ENCODE measurements at regions not wholly inside any gene's neighbourhood (a gene's known extent, or its start where the extent isn't known, plus 50 kb on each side); places are given as distances from the start of the nearest gene placed in this dataset.
A peak's percentile ranks its signal among the peaks of the same experiment; 100 is the strongest.
"Not testable (repeated sequence)": the region's sequence is repeated elsewhere in the genome, so short reads cannot be mapped to it uniquely, and the experiment has no call there.

- ATAC-seq, result peak; percentile 50
- intact Hi-C loops (cut with DNase I), result no loop called here
- no peak for DNase-seq (ENCODE audit: missing footprints)
Observed at GRCh38 chr10:62666275-62666674, 138.2 kb upstream of the ADO start.

DNA sequence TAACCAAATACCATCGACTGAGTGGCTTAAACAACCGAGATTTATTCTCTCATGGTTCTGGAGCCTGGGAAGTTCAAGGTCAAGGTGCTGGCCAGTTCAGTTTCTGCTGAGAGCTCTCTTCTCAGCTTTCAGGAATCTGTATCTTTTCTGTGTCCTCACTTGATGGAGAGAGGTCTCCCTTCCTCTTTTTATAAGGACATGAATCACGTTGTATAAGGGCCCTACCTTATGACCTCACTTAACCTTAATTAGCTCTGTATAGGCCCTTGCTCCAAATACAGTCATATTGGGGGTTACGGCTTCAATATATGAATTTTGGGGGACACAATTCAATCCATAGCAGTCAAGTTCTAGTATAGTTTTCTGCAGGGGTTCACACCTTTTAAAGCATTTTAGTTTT, 135.2 kb upstream of the ADO start:
- intact Hi-C loops (cut with DNase I), result no loop called here
- ATAC-seq (no peak), DNase-seq (ENCODE audit: missing footprints) (no peak)

- intact Hi-C loops (cut with DNase I), result no loop called here
- DNase-seq (ENCODE audit: missing footprints), result no peak
- ATAC-seq, result no peak
Observed at GRCh38 chr10:62671104-62671503, 133.4 kb upstream of the ADO start.

GRCh38 chr10:62681211-62681940, 123.1 kb upstream of the ADO start:
- peak; percentile 37 for ATAC-seq
- intact Hi-C loops (cut with DNase I), result no loop called here
- DNase-seq (ENCODE audit: missing footprints), result no peak

DNA sequence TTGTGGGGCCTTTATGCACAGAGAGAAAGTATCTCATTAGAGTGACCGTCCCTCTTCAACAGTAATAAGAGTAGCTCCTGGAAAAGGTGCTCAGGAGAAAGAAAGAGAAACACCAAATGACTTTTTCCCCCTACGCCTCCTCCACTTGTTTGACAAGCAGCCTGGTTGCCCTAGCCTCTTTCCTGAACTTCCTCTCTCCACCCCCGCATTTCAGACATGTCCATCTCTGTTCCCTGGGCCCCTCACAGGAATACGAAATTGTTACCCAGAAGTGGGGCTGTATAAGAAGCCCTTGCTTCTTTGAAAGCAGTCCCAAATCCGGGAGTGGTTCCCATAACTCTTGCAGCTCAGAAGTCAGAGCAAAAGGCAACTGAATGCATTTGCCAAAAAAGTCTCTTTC, 119.6 kb upstream of the ADO start:
- intact Hi-C loops (cut with DNase I), result no loop called here

GRCh38 chr10:62687230-62687748, 117.2 kb upstream of the ADO start:
- no peak for ATAC-seq
- intact Hi-C loops (cut with DNase I), result no loop called here
- no peak for DNase-seq (ENCODE audit: missing footprints)

More for the DNA sequence above, 119.6 kb upstream of the ADO start:
- DNase-seq (ENCODE audit: missing footprints) (no peak), ATAC-seq (no peak)

- intact Hi-C loops (cut with DNase I), result no loop called here
Observed at GRCh38 chr10:62688971-62689700, 115.4 kb upstream of the ADO start.

DNA sequence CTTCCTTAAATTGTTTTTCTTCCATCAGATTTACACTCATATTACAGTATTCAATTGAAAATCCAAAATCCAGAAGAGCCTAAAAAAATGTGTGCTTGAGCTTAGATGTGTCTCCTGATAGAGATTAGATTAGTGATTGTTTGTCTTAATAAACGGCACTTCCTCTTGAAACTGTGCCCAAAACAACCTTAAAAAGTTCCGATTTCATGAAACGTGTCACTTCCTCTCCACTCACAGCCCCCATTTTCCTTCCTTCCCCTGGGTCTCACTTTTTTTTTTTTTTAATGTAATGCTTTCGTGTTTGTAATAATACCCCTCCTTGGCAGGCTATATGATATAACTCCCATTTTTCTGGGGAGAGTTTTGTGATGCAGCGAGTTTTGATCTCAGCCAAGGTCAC, 114.8 kb upstream of the ADO start:
- ATAC-seq (no peak), DNase-seq (ENCODE audit: missing footprints) (no peak)
- intact Hi-C loops (cut with DNase I), result no loop called here

More at GRCh38 chr10:62688971-62689700, 115.4 kb upstream of the ADO start:
- ATAC-seq (no peak), DNase-seq (ENCODE audit: missing footprints) (no peak)

GRCh38 chr10:62690703-62691102, 113.8 kb upstream of the ADO start:
- DNase-seq (ENCODE audit: missing footprints), result no peak
- intact Hi-C loops (cut with DNase I), result no loop called here
- no peak for ATAC-seq

- ATAC-seq, result no peak
- DNase-seq (ENCODE audit: missing footprints), result no peak
- intact Hi-C loops (cut with DNase I), result no loop called here
Observed at GRCh38 chr10:62691336-62691735, 113.2 kb upstream of the ADO start.

- intact Hi-C loops (cut with DNase I), result no loop called here
- ATAC-seq (no peak), DNase-seq (ENCODE audit: missing footprints) (no peak)
Observed at GRCh38 chr10:62692085-62692484, 112.4 kb upstream of the ADO start.

GRCh38 chr10:62693306-62693705, 111.2 kb upstream of the ADO start:
- DNase-seq (ENCODE audit: missing footprints), result no peak
- intact Hi-C loops (cut with DNase I), result no loop called here
- ATAC-seq, result no peak

GRCh38 chr10:62694537-62695126, 109.9 kb upstream of the ADO start:
- DNase-seq (ENCODE audit: missing footprints) (no peak), ATAC-seq (no peak)
- intact Hi-C loops (cut with DNase I), result no loop called here

DNA sequence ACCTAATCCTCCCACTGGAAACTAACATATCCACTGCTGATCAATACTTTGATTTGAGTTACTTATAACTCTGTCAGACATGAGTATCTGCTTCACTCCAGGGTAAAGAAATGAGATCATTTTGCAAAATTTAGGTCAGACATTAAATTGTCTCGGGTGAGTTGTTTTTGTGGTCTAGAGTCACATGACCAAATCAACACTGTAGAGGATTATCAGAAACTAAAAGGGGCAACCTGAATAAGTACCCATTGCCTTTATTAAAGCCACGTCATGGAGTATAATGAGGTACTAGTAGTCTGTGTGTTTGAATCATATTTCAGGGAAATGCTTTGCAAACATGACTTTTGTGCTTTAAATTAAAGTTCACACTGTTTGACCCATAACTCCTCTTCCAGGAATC, 107.7 kb upstream of the ADO start:
- intact Hi-C loops (cut with DNase I), result no loop called here
- DNase-seq (ENCODE audit: missing footprints) (no peak), ATAC-seq (no peak)

- intact Hi-C loops (cut with DNase I), result no loop called here
- no peak for ATAC-seq
Observed at GRCh38 chr10:62699148-62699547, 105.4 kb upstream of the ADO start.

GRCh38 chr10:62704121-62704520, 100.4 kb upstream of the ADO start:
- DNase-seq (ENCODE audit: missing footprints); ATAC-seq; intact Hi-C loops (cut with DNase I): not testable (repeated sequence)

More at GRCh38 chr10:62699148-62699547, 105.4 kb upstream of the ADO start:
- DNase-seq (ENCODE audit: missing footprints), result no peak

DNA sequence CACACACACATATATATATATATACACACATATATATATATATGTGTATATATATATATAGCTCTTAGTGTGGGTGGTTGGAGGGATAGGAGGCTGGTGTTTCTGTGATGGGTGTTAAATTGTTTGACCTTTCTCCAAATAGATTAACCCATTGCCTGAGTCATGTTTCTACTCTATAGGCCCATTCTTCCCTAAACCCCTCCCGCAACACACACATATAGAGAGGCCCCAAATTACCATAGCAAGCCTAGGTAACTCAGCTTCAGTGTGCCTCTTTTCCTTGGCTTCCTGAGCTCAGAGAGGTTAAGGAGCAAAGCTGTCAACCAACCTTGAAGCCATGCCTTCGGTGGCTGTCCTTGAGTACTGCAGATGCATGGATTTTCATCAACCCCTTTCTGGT, 98.7 kb upstream of the ADO start:
- DNase-seq (ENCODE audit: missing footprints), result no peak
- no peak for ATAC-seq
- intact Hi-C loops (cut with DNase I), result no loop called here

- no peak for DNase-seq (ENCODE audit: missing footprints)
- no peak for ATAC-seq
- intact Hi-C loops (cut with DNase I), result no loop called here
Observed at GRCh38 chr10:62707810-62708209, 96.7 kb upstream of the ADO start.

- no peak for ATAC-seq
- no peak for DNase-seq (ENCODE audit: missing footprints)
- intact Hi-C loops (cut with DNase I), result no loop called here
Observed at GRCh38 chr10:62708569-62708968, 96.0 kb upstream of the ADO start.

- ATAC-seq, result no peak
- DNase-seq (ENCODE audit: missing footprints), result no peak
- intact Hi-C loops (cut with DNase I), result no loop called here
Observed at GRCh38 chr10:62709200-62709599, 95.3 kb upstream of the ADO start.
